ENCODE measurements at regions not wholly inside any gene's neighbourhood (a gene's known extent, or its start where the extent isn't known, plus 50 kb on each side); places are given as distances from the start of the nearest gene placed in this dataset.

- TF ChIP-seq SP1 (IDR thresholded peaks at IDR 0.05), result no peak
- no peak for TF ChIP-seq PKNOX1 (IDR thresholded peaks at IDR 0.05)
- TF ChIP-seq HDGF (IDR thresholded peaks at IDR 0.05; ENCODE audit: borderline replicate concordance), result no peak
- TF ChIP-seq SUZ12 (IDR thresholded peaks at IDR 0.05), result no peak
- TF ChIP-seq L3MBTL2 (conservative IDR thresholded peaks at IDR 0.05), result no peak
- no peak for TF ChIP-seq ARNT (IDR thresholded peaks at IDR 0.05)
- no peak for TF ChIP-seq CTBP1 (IDR thresholded peaks at IDR 0.05; ENCODE audit: borderline replicate concordance)
- TF ChIP-seq ELF4 (IDR thresholded peaks at IDR 0.05), result no peak
- no peak for TF ChIP-seq FOXA1 (IDR thresholded peaks at IDR 0.05)
- no peak for TF ChIP-seq FOXK2 (IDR thresholded peaks at IDR 0.05)
- no peak for TF ChIP-seq ZNF384 (IDR thresholded peaks at IDR 0.05)
- no peak for TF ChIP-seq BHLHE40 (IDR thresholded peaks at IDR 0.05; ENCODE audit: borderline replicate concordance)
- DNase-seq (ENCODE audit: extremely low spot score), result no peak
- POLR2A ChIA-PET, result no interaction called here
- CTCF ChIA-PET, result interaction anchor here (0.6 kb wide), 1 partner anchor 15 kb away, joined by 3 read pairs; no protein-coding TSS in a partner anchor
Measured at GRCh38 chr6:81844686-81845085, 92.2 kb upstream of the TENT5A start.

GRCh38 chr6:81843302-81843701, 90.8 kb upstream of the TENT5A start:
- POLR2A ChIA-PET, result no interaction called here
- TF ChIP-seq ZNF384 (IDR thresholded peaks at IDR 0.05) (no peak), CTBP1 (IDR thresholded peaks at IDR 0.05; ENCODE audit: borderline replicate concordance) (no peak), SUZ12 (IDR thresholded peaks at IDR 0.05) (no peak)
- no peak for DNase-seq (ENCODE audit: extremely low spot score)
- CTCF ChIA-PET, result interaction anchor here (0.7 kb wide), 1 partner anchor 11 kb away, joined by 3 read pairs; no protein-coding TSS in a partner anchor

- TF ChIP-seq FOXA1 (IDR thresholded peaks at IDR 0.05) (no peak), HDGF (IDR thresholded peaks at IDR 0.05; ENCODE audit: borderline replicate concordance) (no peak), FOXK2 (IDR thresholded peaks at IDR 0.05) (no peak), PKNOX1 (IDR thresholded peaks at IDR 0.05) (no peak), BHLHE40 (IDR thresholded peaks at IDR 0.05; ENCODE audit: borderline replicate concordance) (no peak), CTBP1 (IDR thresholded peaks at IDR 0.05; ENCODE audit: borderline replicate concordance) (no peak), SP1 (IDR thresholded peaks at IDR 0.05) (no peak), FOXM1 (IDR thresholded peaks at IDR 0.05; ENCODE audit: borderline replicate concordance) (no peak), ELF4 (IDR thresholded peaks at IDR 0.05) (no peak), ARNT (IDR thresholded peaks at IDR 0.05) (no peak), L3MBTL2 (conservative IDR thresholded peaks at IDR 0.05) (no peak), ZNF384 (IDR thresholded peaks at IDR 0.05) (no peak), NFRKB (IDR thresholded peaks at IDR 0.05) (no peak), SUZ12 (IDR thresholded peaks at IDR 0.05) (no peak), TARDBP (IDR thresholded peaks at IDR 0.05) (no peak), LEF1 (IDR thresholded peaks at IDR 0.05; ENCODE audit: borderline replicate concordance) (no peak)
- CTCF ChIA-PET, result no interaction called here
- POLR2A ChIA-PET, result no interaction called here
- no peak for DNase-seq (ENCODE audit: extremely low spot score)
Measured at GRCh38 chr6:81842254-81842653, 89.8 kb upstream of the TENT5A start.

GRCh38 chr6:81838724-81839426, 86.4 kb upstream of the TENT5A start:
- POLR2A ChIA-PET, result no interaction called here
- no peak for DNase-seq (ENCODE audit: extremely low spot score)
- TF ChIP-seq PKNOX1 (IDR thresholded peaks at IDR 0.05) (no peak), BHLHE40 (IDR thresholded peaks at IDR 0.05; ENCODE audit: borderline replicate concordance) (no peak), TARDBP (IDR thresholded peaks at IDR 0.05) (no peak), FOXM1 (IDR thresholded peaks at IDR 0.05; ENCODE audit: borderline replicate concordance) (no peak), CTBP1 (IDR thresholded peaks at IDR 0.05; ENCODE audit: borderline replicate concordance) (no peak), ARNT (IDR thresholded peaks at IDR 0.05) (no peak)
- CTCF ChIA-PET, result no interaction called here

- POLR2A ChIA-PET, result no interaction called here
- TF ChIP-seq ARNT (IDR thresholded peaks at IDR 0.05) (no peak), L3MBTL2 (conservative IDR thresholded peaks at IDR 0.05) (no peak), FOXK2 (IDR thresholded peaks at IDR 0.05) (no peak), TARDBP (IDR thresholded peaks at IDR 0.05) (no peak), CTBP1 (IDR thresholded peaks at IDR 0.05; ENCODE audit: borderline replicate concordance) (no peak), PKNOX1 (IDR thresholded peaks at IDR 0.05) (no peak), SUZ12 (IDR thresholded peaks at IDR 0.05) (no peak), FOXA1 (IDR thresholded peaks at IDR 0.05) (no peak), HDGF (IDR thresholded peaks at IDR 0.05; ENCODE audit: borderline replicate concordance) (no peak), LEF1 (IDR thresholded peaks at IDR 0.05; ENCODE audit: borderline replicate concordance) (no peak), BHLHE40 (IDR thresholded peaks at IDR 0.05; ENCODE audit: borderline replicate concordance) (no peak), FOXM1 (IDR thresholded peaks at IDR 0.05; ENCODE audit: borderline replicate concordance) (no peak), NFRKB (IDR thresholded peaks at IDR 0.05) (no peak), ELF4 (IDR thresholded peaks at IDR 0.05) (no peak), SP1 (IDR thresholded peaks at IDR 0.05) (no peak), ZNF384 (IDR thresholded peaks at IDR 0.05) (no peak)
- CTCF ChIA-PET, result interaction anchor here (0.6 kb wide), 1 partner anchor 18 kb away, joined by 3 read pairs; no protein-coding TSS in a partner anchor
- no peak for DNase-seq (ENCODE audit: extremely low spot score)
Measured at GRCh38 chr6:81838031-81838430, 85.5 kb upstream of the TENT5A start.
